HG03095 (cell line): ENCODE measurements at regions not wholly inside any gene's neighbourhood (a gene's known extent, or its start where the extent isn't known, plus 50 kb on each side); places are given as distances from the start of the nearest gene placed in this dataset.

Experiments used
- ATAC-seq: cut with Tn5 transposase; IDR thresholded peaks from one replicate; pipeline ENCODE4 v1.9.1; 2021; ENCODE audit warnings: moderate library complexity; ENCODE audit not compliant: unreplicated experiment

GRCh38 chr12:92210071-92210470 lies 64.4 kb upstream of the BTG1 start:
- peak; percentile 51 for ATAC-seq

DNA sequence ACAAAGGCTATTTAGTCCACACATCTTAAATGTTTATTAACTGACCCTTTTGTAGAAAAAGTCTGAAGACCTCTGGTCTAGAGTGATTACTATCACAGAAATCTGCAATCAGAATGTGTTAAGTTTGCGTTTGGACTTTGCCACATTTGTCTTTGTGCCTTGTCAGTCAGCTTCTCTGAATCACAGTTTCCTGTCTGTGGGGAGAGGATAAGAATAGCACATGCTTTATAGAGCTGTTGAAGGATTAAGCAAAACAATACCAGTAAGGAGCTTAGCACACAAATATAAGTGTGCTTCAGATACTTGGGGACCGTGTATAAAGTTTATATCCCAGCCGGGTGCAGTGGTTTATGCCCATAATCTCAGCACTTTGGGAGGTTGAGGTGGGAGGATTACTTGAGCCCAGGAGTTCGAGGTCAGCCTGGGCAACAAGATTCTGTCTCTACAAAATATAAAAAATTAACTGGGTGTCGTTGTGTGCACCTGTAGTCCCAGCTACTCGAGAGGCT lies 63.0 kb upstream of the BTG1 start:
- peak; percentile 77 for ATAC-seq

- ATAC-seq: no peak
Measured at GRCh38 chr12:92206596-92206995, 61.0 kb upstream of the BTG1 start.

DNA sequence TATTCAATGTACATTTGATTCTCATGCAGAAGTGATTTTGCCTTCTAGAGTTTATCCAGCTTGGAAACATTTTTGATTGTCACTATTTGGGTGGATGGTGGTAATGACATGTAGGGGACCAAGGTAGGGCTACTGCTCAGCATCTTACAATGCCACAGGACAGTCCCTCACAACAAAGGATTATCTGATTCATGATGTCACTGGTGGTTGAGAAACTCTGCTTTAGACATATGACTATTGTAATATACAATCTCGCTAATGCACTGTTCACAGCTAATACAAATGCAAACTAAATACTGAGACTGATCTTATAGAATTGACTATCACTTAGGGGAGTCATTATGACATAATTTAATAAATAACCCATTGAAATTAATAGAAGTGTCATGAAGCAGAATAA lies 60.4 kb upstream of the BTG1 start:
- ATAC-seq: no peak

DNA sequence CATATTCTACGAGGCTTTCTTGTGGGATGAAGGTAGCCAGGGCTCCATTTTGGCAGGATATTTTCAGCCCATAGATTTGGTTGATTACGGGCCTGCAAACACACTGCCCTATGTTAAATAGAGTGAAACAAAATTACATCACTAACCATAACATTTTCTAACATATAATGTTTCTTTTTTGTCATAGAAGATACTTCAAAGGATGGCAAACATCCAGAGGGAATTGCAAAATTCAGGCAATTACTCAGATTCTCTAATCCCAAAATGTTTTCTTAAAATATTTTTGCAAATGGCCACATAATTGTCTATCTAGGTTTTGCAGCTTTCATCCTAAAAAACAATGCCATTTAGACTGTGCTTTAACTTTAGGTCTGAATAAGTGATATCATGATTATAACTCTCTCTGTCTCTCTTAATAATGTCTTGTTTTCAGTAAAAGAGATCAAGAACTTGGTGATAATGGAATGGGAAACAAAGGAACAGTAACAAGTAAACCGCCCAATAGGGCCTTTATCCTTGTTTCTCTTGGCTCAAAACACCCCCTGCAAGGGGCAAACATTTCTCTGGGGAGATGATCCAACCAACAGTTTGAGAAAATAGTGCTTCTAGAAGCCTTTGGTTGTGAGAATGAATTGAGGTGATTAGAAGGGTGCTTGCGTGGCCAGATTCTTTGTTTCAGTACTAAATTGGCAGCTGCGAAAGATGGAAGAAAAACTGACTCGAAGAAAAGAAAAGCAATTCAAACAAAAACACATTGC lies 54.4 kb upstream of the BTG1 start:
- no peak for ATAC-seq

GRCh38 chr12:92197815-92198214 lies 52.2 kb upstream of the BTG1 start:
- no peak for ATAC-seq

DNA sequence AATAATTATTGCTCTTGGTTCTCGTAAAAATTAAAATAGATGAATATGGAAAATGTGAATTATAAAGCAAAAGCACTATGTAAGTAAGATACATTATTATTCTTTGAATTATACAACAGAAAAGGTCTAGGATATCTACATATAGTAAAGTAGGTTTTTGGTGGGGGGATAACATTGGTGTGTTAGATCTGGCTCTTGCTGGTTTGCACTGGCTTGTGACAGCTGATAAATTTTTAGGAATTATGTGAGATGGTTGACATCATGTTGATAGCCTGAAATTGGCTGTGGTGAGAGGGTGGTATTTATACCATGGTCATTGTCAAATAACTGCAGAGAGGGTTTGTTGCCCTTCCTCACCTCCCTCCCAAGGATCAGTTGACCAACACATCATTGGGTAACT lies 50.7 kb upstream of the BTG1 start:
- no peak for ATAC-seq
